Thyroid gland (tissue), 4 donors: ENCODE measurements at regions not wholly inside any gene's neighbourhood (a gene's known extent, or its start where the extent isn't known, plus 50 kb on each side); places are given as distances from the start of the nearest gene placed in this dataset.

Experiments used
- CTCF ChIP-seq, 6 experiments: fragments of 200-600 bp in 3 of 6; fragments of 450-650 bp in 3 of 6; sonication (generic) in 3 of 6; IDR thresholded peaks; one replicate each; pipeline ENCODE4 v1.5.1; 2016 to 2019; ENCODE audit warnings: antibody characterized with exemption in 6 of 6, mild to moderate bottlenecking in 2 of 6, inconsistent platforms in 1 of 6, moderate library complexity in 1 of 6
- POLR2A ChIP-seq, 2 donors: fragments of 450-650 bp; IDR thresholded peaks; one replicate each; pipeline ENCODE4 v1.6.1; 2017; ENCODE audit warnings: antibody characterized with exemption in 2 of 2, mild to moderate bottlenecking in 2 of 2, moderate library complexity in 1 of 2

- no peak for TF ChIP-seq POLR2A (IDR thresholded peaks at IDR 0.05)
- no peak for TF ChIP-seq CTCF (IDR thresholded peaks at IDR 0.05)
These were observed 439.3 kb upstream of the KLF4 start for GRCh38 chr9:107928701-107929371.
